NCI-H2196 treated with DMSO at 0.1 percent for 48 hours (cell line): ENCODE measurements at regions not wholly inside any gene's neighbourhood (a gene's known extent, or its start where the extent isn't known, plus 50 kb on each side); places are given as distances from the start of the nearest gene placed in this dataset.

Experiments used
- DNase-seq: peaks from one replicate; lab custom pipeline; 2025; ENCODE audit not compliant: unreplicated experiment; lab: John Stamatoyannopoulos, UW

- DNase-seq = no peak
These were observed 231.5 kb downstream of the LMO4 start for GRCh38 chr1:87560137-87560536.

GRCh38 chr1:87560601-87561360 is 232.1 kb downstream of the LMO4 start:
- no peak for DNase-seq

GRCh38 chr1:87563211-87563610 is 234.5 kb downstream of the LMO4 start:
- DNase-seq = no peak

- no peak for DNase-seq
These were observed 237.2 kb downstream of the LMO4 start for GRCh38 chr1:87565861-87566260.

- no peak for DNase-seq
These were observed 239.3 kb downstream of the LMO4 start for GRCh38 chr1:87568005-87568404.

DNA sequence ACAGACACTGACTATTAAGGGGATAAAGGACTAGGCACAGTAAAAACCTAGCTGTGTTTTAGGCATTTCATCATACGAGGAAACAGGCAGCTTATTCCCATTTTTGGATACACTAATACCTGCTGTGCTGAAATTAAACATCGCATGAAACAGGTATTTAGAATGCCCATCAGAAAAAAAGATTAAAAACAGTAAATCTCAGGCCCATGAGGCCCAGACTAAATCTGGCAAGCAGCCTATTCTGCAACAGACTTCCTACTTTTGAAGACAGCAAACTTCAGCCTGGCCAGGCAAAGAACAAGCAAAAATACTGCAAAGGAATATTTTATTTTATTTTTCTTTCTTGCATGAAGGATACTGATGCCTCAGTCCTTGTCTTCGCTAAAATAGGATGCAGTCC is 240.2 kb downstream of the LMO4 start:
- no peak for DNase-seq

GRCh38 chr1:87572008-87572407 is 243.3 kb downstream of the LMO4 start:
- DNase-seq = no peak

DNA sequence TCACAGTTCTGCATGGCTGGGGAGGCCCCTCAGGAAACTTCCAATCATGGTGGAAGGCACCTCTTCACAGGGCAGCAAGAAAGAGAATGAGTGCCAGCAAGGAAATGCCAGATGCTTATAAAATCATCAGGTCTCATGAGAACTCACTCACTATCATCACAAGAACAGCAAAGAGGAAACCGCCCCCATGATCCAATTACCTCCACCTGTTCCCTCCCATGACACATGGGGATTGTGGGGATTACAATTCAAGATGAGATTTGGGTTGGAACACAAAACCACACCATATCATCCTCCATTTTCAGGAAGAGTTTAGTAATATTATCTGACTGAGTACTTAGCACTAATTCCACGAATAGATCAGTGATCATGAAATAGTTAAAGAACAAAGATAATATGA is 244.2 kb downstream of the LMO4 start:
- DNase-seq = no peak

DNA sequence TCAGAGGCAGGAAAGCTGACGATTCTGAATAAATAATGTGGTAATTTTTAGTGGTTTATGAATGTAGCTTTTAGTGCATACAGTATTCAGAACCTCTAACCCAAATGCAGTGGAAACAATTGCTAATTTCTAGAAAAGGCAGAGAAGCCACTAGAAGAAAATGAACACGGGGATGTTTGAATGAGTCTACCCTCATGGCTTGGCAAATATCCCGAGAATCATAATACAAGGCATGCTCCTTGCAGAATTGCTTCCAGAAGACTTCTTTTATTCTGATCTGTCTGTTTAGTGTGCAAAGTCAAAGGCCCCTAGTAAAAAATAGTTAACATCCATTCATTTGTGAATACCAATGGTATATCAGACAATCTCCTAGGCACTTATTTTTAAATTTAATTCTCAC is 246.8 kb downstream of the LMO4 start:
- DNase-seq = no peak

- DNase-seq = no peak
These were observed 249.8 kb downstream of the LMO4 start for GRCh38 chr1:87578464-87578863.

DNA sequence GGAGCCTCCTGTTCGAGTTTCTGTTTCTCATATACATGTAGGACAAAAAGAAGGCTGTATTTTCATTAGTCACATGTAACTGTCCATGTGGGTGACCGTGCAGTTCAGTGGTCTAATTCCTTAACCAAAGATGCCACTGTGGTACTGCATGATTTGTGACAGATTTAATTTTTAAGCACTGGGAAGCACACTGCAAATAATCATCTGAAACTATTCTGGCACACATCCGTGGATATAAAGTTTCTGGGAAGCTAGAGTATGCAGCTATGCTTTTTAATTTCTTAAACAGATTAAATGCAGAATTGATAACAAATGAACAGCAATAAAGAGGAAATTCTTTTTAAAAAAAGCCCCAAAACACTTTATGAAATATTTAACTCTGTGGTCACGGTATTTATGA is 254.8 kb downstream of the LMO4 start:
- no peak for DNase-seq

DNA sequence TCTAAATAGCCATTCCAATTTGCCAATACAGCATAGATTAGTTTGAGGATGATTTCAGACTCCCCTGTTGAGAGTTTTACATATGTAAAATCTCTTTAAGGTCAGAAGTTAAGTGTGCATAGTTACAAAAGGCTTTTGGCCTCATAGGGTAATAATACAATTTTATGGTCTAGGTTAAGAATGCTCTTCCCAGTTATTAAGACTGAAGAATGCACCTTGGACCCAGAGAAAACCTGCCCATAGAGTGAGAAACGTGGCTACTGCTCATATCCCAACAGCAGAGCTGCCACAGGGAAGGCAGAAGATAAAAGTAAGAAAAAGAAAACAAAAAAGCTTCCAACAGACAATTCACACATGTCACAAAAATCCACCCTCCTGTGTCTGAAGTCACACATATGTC is 255.9 kb downstream of the LMO4 start:
- no peak for DNase-seq

GRCh38 chr1:87586501-87586900 is 257.8 kb downstream of the LMO4 start:
- no peak for DNase-seq

- no peak for DNase-seq
These were observed 259.8 kb downstream of the LMO4 start for GRCh38 chr1:87588495-87588894.

DNA sequence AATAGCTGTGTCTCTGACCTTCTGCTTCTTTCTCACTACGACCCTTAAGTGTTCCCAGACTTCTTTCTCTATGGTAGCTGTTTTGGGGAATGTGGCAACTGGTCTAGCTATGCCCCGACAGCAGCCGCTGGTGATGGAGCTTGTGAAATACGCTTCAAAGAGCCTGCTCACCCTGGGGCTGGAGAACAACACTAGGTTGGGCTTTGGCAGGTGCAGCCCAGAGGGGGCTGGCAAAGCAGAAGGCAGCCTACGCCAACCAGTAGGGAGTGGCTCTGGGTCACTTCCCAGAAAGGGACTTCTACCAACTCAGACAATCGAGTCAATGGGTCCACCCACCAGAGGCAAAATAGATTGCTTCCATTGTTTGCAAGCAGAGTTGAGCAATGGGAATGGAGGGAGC is 262.8 kb downstream of the LMO4 start:
- DNase-seq = no peak

- DNase-seq = no peak
These were observed 263.5 kb downstream of the LMO4 start for GRCh38 chr1:87592156-87592555.

GRCh38 chr1:87594736-87595383 is 266.2 kb downstream of the LMO4 start:
- DNase-seq = no peak

- DNase-seq = no peak
These were observed 266.7 kb downstream of the LMO4 start for GRCh38 chr1:87595384-87595781.

DNA sequence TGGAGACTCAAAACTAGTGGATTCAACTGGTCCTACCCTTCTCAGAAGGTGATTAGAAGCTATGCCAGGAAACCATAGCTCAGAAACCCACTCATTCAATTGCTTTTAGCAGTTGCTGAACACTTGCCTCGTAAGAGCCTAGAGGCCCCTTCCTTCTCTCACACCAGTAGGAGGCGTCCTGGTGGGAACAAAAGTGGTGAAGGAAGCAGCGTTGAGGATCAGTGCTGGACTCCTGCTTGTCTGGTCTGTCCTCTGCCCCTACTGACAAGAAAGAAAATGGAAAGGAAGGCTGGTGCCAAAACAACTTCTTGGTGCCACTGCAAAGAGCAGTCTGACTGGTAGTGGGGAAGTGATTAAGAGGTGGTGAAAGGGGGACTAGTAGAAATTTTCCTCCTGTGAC is 269.7 kb downstream of the LMO4 start:
- DNase-seq = no peak

DNA sequence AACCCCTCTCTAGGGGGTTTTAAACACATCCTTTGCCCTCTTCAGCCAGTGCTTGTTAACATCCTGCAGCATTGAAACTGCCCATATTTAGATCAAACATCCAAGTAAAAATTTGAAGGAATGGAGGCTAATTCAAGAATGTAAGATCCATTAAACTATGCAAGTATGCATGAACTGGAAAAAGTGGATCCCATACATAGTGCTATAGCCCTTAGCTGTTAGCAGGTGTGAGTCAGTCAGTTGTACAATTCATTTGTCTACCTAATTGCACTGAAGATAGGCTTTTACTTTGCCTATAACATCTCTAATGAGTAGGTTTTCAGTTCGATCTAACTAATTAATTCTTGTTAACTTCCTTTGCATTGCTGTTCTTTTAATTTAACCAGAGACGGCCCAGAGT is 270.9 kb downstream of the LMO4 start:
- no peak for DNase-seq

- DNase-seq = no peak
These were observed 271.6 kb downstream of the LMO4 start for GRCh38 chr1:87600055-87600850.

GRCh38 chr1:87600854-87601253 is 272.2 kb downstream of the LMO4 start:
- DNase-seq = no peak
